ENCODE measurements at regions not wholly inside any gene's neighbourhood (a gene's known extent, or its start where the extent isn't known, plus 50 kb on each side); places are given as distances from the start of the nearest gene placed in this dataset.

GRCh38 chr5:107285772-107286171 is 385.0 kb downstream of the EFNA5 start:
- dilution Hi-C loops (cut with HindIII; ENCODE audit: low sequenced_read_pairs, unreplicated experiment) = no loop called here
- POLR2A ChIA-PET (ENCODE audit: unreplicated experiment) = no interaction called here

More at GRCh38 chr5:107285772-107286171, 385.0 kb downstream of the EFNA5 start:
- H3K79me1 ChIP-seq (ENCODE audit: low read depth in 1 of 2, low read length in 2 of 2) = no peaks in the 10 kb centered on the region
- no peak overlapping the region for H4K91ac ChIP-seq (ENCODE audit: insufficient read depth, low read depth, low read length)
- ATAC-seq (ENCODE audit: low read depth) = no peak
- no peaks in the 10 kb centered on the region for H4K20me1 ChIP-seq (ENCODE audit: insufficient read depth, low read length)
- no peaks in the 10 kb centered on the region for H3K4me1 ChIP-seq (ENCODE audit: control insufficient read depth, insufficient read depth, low read length)
- H2AK9ac ChIP-seq (replicated peaks; ENCODE audit: low read depth, low read length, poor library complexity) = no peak overlapping the region
- no peak overlapping the region for H4K8ac ChIP-seq (ENCODE audit: low read depth in 2 of 2, low read length in 2 of 2)
- H3K27ac ChIP-seq (ENCODE audit: insufficient read depth, low read length) = no peak overlapping the region
- no peak overlapping the region for H3K4me3 ChIP-seq (ENCODE audit: insufficient read depth, low read depth, low read length)
- no peak overlapping the region for H3K9ac ChIP-seq (ENCODE audit: low read depth, low read length)
- H3K23ac ChIP-seq (ENCODE audit: low read depth, low read length) = no peak overlapping the region
- no peak overlapping the region for H3K14ac ChIP-seq (replicated peaks; ENCODE audit: low read depth, low read length)
- H3K4me2 ChIP-seq (ENCODE audit: low read depth, low read length) = no peak overlapping the region
- H2BK20ac ChIP-seq (ENCODE audit: low read depth, low read length) = no peak overlapping the region
- no peak overlapping the region for H2BK5ac ChIP-seq (ENCODE audit: low read depth, low read length, poor library complexity, severe bottlenecking)
- no peak overlapping the region for H2AFZ ChIP-seq (replicated peaks; ENCODE audit: low read length, poor library complexity)
- no peak overlapping the region for H3K18ac ChIP-seq (ENCODE audit: low read depth, low read length)
- no peaks in the 10 kb centered on the region for H3K27me3 ChIP-seq (ENCODE audit: control insufficient read depth, insufficient read depth, low read length)
- H3K9me3 ChIP-seq (ENCODE audit: control insufficient read depth, insufficient read depth, low read length) = no peaks in the 10 kb centered on the region
- no peaks in the 10 kb centered on the region for H3K9me1 ChIP-seq (ENCODE audit: insufficient read depth, low read length)
- no peak overlapping the region for H2BK15ac ChIP-seq (ENCODE audit: low read depth, low read length)
- intact Hi-C loops (cut with micrococcal nuclease) = no loop called here
- DNase-seq = no peak
- H4K5ac ChIP-seq (ENCODE audit: low read depth, low read length) = no peak overlapping the region
- in situ Hi-C loops (cut with MboI; ENCODE audit: low sequenced_read_pairs) = no loop called here
- H2BK120ac ChIP-seq (ENCODE audit: low read depth, low read length) = no peak overlapping the region
- CTCF ChIA-PET = no interaction called here
- H3K56ac ChIP-seq (ENCODE audit: extremely low read depth, insufficient read depth, low read length) = no peak overlapping the region
- H3K4ac ChIP-seq (ENCODE audit: low read depth, low read length) = no peak overlapping the region
- H3K36me3 ChIP-seq (ENCODE audit: control insufficient read depth, insufficient read depth, low read length) = no peaks in the 10 kb centered on the region
- no TSS peak for BruUV-seq (replicated peaks)
- TF ChIP-seq, protein P1, sequence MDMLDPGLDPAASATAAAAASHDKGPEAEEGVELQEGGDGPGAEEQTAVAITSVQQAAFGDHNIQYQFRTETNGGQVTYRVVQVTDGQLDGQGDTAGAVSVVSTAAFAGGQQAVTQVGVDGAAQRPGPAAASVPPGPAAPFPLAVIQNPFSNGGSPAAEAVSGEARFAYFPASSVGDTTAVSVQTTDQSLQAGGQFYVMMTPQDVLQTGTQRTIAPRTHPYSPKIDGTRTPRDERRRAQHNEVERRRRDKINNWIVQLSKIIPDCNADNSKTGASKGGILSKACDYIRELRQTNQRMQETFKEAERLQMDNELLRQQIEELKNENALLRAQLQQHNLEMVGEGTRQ (IDR thresholded peaks at IDR 0.05; ENCODE audit: low read depth, low read length) = no peak
- no peak for TF ChIP-seq FOS (IDR thresholded peaks at IDR 0.05; ENCODE audit: low read depth, low read length)
- TF ChIP-seq BHLHE40 (IDR thresholded peaks at IDR 0.05; ENCODE audit: low read depth, low read length) = no peak
- TF ChIP-seq CHD1 (IDR thresholded peaks at IDR 0.05; ENCODE audit: low read depth, low read length) = no peak
- no peak for TF ChIP-seq NFE2L2 (IDR thresholded peaks at IDR 0.05; ENCODE audit: low read depth, low read length)
- TF ChIP-seq SMC3 (IDR thresholded peaks at IDR 0.05; ENCODE audit: low read depth, low read length) = no peak
- TF ChIP-seq RAD21 (IDR thresholded peaks at IDR 0.05; ENCODE audit: low read length) = no peak
- TF ChIP-seq MAFK (IDR thresholded peaks at IDR 0.05; ENCODE audit: low read depth, low read length) = no peak
- TF ChIP-seq RFX5 (IDR thresholded peaks at IDR 0.05; ENCODE audit: low read depth, low read length) = no peak
- no peak for TF ChIP-seq CEBPB (IDR thresholded peaks at IDR 0.05; ENCODE audit: low read depth, low read length)
- TF ChIP-seq MXI1 (IDR thresholded peaks at IDR 0.05; ENCODE audit: borderline replicate concordance, low read depth, low read length) = no peak
- TF ChIP-seq ELK1 (IDR thresholded peaks at IDR 0.05; ENCODE audit: borderline replicate concordance, low read depth, low read length) = no peak
- no peak for TF ChIP-seq CTCF (conservative IDR thresholded peaks at IDR 0.05; ENCODE audit: low read depth, low read length)
- no peak for TF ChIP-seq POLR2A (IDR thresholded peaks at IDR 0.05; ENCODE audit: low read depth, low read length)
- no peak for TF ChIP-seq MAZ (IDR thresholded peaks at IDR 0.05; ENCODE audit: borderline replicate concordance, low read depth, low read length)
- no CpG with 5 or more reads among the region's 6 CpGs for WGBS, 2 experiments (ENCODE audit: extremely low coverage in 2 of 2, insufficient read length in 1 of 2)
- no peak overlapping the region for H2AK5ac ChIP-seq (ENCODE audit: low read depth, low read length)

Data from IMR-90 (cell line).